NK-92 treated with Interleukin-12 subunit alpha and Interleukin-12 subunit beta, amount 100 ng/mL, for 24 hours (cell line): ENCODE measurements at regions not wholly inside any gene's neighbourhood (a gene's known extent, or its start where the extent isn't known, plus 50 kb on each side); places are given as distances from the start of the nearest gene placed in this dataset.

Experiments used
- DNase-seq: peaks from one replicate; lab custom pipeline; 2025; lab: John Stamatoyannopoulos, UW

- DNase-seq = no peak
These were observed 115.5 kb downstream of the TWIST2 start for GRCh38 chr2:238963161-238963970.

- DNase-seq = no peak
These were observed 116.1 kb downstream of the TWIST2 start for GRCh38 chr2:238963971-238964328.

DNA sequence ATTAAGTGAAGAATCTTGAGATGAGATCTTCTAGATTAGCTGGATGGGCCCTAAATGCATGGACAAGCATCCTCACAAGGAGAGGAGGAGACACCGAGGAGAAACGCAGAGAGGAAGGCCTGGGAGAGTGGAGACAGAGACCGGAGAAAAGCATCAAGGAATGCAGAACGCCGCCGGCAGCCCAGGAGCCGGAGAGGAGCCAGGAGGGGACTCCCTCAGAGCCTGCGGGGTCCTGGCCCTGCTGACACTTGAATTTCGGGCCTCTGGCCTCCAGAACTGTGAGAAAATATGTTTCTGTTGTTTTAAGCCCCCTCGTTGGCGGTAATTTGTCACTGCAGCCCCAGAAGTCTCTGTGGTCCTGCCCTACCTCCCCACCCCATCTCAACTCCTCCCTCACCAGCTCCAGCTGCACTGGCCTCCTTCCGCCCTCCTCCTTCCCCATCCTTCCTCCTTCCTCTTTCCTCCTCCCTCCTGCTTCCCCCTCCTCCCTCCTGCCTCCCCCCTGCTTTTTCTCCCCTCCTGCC lies 116.7 kb downstream of the TWIST2 start:
- no peak for DNase-seq

GRCh38 chr2:238965371-238966071 lies 117.6 kb downstream of the TWIST2 start:
- DNase-seq = no peak

DNA sequence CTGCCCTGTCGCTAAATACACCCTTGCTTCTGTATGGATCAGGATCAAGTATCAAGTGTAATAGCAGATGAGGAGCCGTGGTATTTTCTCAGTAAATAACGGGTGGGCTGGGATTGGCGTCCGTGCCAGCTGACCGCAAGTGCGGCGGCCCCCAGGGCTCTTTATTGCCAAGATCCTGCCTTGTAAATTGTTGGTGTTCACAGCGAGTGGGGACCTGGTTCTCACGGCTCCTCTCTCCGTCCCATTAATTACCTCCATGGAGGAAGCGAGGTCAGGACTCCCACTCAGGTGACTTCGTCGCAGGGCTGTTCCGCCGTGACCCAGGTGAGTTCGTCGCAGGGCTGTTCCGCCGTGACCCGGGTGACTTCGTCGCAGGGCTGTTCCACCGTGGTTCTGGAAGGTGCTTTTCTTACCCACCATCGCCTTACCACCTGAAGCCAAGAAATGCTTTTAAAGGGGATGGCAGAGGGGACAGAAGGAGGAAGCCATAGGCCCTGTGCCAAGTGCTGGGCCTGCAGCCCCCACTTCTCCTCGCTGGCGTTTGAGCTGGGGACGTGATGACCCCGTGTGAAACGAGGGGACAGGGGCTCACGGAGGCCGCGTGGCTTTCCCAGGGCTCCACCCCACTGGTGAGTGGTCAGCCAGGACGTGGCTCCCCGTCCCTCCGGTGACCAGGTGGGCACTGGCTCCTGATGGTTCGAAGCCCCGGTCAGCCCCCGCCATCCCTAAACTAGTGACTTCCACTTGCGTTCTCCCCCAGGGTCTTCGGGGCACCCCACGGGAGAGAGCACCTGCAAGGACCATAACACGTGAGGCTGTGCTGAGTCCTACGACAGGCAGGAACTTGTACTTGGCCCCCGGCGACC lies 118.4 kb downstream of the TWIST2 start:
- DNase-seq = no peak

- DNase-seq = no peak
These were observed 119.4 kb downstream of the TWIST2 start for GRCh38 chr2:238967031-238967977.

DNA sequence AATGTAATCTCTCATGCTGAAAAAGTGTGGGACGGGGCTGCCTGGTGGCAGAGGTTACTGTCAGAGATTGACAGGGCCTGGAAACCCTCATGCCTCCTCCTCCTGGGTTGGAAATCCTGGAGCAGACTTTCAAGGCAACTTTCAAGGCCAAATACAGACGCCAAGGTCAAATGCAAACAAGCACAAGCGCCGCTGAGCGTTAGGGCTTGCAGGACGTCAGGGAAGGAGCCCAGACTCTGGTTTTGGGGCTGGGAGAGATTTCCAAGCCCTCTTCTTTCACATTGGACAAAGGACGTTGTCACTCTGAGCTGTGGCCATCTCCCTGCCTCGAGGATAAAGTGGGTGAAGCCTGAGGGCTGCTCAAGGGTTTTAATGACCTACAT lies 120.1 kb downstream of the TWIST2 start:
- DNase-seq = no peak

DNA sequence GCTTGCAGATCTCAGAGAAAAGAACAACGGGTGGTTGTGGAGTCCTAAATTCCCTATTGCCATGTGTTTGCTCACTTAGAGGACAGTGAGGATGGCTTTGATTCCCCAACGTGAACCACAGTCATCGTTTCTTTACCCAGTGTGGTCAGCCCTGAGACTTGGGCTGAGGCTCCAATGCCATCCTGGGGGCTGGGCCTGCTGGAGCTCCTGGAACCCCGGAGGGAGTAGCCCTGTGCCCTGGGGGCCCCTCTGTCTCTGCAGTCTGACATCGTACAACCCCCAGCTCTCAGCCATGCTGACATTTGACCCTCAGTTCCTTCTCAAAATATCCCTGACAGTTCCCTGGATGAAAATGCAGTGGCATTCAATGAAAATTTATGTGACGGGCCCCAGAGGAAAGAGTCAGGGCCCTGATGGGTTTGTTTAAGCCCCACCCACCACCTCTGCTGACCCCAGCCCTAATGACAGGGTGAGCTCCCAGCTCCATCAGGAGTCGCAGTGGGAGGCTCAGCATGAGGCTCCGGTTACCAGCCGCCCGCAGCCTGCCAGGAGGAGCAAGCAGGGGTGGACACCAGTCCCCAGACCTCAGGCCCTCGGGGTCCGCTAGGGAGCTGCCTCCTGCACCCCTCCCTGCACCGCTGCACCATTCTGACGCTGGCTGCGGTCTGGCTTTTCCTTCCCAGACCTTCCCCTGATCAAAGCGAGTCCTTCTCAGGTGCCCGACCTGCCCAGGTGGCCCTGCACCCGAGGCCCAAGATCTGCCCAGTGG lies 120.9 kb downstream of the TWIST2 start:
- DNase-seq = no peak

DNA sequence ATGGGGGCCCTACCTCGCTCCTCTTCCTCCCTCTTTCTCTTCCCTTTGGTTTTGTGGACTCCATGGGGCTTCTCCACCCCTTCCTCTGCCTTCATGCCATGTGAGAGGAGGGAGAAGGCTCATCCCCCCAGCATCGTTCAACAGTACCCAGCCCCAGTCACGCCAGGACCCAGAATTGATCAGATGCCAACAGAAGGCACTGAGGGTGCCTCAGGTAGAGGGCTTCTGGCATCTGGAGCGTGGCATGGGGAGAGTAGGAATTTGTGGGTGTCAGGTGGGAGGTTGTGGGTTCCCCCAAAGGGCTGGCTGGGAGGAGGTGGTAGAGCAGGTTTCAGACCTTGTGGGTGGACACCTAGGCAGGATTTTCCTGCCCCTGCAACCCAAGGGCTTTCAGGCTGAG lies 122.0 kb downstream of the TWIST2 start:
- no peak for DNase-seq

DNA sequence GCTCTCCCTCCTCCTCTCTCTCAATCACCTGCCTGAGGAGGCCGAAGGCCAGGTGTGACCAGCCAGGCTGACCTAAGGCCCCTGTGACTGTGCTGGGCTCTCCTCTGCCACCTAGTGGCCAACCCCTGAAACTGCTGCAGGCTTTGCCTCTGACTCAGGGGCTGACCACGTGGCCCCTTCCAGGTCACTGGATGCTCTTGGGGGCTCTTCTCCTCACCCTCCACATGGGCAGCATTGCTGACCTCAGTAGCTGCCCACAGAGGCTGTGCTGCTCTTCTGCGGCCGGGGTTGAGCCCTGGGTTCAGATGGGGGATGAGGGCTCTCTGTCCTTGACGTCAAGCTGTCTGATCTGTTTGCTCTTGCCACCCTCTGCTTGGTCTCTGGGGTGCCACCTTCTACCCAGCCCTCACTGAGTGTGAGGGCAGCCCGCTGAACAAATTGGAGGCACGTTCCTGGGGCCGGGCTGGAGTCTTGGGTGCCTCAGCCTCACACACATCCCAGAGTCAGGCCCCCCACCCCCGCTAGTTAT lies 122.7 kb downstream of the TWIST2 start:
- DNase-seq = peak; percentile 18

DNA sequence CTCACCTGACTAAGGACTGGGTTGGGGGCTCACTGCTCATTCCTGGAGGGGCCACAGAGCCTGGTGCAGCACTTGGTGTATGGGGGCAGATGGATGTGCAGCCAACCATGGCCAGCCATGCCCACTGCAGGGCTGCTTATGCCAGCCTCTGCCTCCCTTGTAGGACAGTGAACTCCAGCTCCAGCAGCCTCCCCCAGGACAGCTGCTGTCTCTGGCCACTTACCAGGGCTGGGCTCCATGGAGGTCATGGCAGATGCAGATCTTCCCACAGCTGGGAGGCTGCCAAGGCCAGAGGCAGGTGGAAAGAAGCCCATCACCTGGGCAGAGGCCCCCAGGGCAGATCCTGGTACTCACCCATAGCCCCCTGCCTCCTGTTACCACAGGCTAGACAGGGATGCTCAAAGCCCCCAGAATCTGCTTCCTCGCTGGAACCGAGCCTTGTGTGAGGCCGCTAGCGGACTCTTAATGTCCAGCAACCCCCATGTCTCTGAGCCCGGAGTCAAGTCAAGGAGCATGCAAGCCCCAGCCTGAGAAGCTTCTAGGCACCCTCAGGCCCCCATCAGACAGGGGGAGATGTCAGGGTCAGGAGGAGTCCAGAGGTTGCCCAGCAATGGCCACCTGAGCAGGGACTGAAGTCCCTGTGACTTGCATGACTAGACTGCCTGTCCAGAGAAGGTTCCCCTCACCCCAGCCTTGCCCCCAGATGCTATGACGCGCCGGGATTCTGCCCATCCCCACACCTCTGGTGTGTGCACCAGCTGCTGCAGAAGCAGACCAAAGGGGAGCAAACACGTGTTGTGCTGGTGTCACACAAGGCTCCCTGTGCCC lies 123.6 kb downstream of the TWIST2 start:
- DNase-seq = no peak

DNA sequence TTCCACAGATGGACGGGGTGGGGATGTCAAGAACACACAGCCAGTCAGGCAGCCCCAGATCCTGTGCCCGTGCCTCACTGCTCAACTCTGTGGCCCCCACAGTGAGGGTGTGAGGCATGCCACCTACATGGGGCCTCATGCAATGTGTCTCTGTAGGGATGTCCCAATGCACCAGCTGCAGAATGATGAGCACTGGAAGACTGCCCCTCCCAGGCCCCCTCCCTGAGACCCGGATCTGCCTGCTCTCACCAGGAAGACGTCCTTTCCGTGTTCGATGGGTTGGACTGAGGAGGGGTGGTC lies 124.2 kb downstream of the TWIST2 start:
- DNase-seq = no peak

DNA sequence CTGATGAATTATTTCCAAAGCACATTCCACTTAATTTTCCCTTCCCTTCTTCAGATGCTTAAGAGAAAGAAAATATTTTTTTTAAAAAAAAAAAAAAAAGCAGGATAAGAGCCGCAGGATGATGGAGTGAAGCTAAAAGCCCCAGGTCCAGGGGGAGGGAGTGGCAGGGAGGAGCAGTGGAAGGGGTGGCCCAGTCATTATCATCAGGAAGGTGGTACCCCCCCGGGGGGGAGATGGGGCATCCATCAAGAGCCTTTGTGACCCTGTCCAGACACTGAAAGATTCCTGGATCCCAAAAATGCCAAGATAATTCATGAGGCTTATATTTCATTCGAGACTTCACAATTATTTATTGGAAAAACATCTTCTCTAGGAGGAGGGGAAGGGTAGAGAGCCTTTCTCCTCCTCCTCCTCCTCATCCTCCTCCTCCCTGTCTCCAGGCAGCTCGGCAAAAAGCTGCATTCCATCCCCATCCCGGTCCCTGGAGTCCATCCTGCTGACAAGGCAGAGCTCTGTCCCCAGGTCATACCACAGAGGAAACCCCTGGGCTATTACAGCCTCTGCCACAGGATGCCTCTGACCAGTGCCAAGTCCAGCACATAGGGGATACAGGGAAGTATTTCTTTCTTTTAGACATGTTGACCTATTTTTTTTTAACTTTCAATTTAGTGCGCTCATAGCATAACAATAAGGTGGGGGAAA lies 125.3 kb downstream of the TWIST2 start:
- no peak for DNase-seq

GRCh38 chr2:238974081-238974480 lies 126.2 kb downstream of the TWIST2 start:
- no peak for DNase-seq

DNA sequence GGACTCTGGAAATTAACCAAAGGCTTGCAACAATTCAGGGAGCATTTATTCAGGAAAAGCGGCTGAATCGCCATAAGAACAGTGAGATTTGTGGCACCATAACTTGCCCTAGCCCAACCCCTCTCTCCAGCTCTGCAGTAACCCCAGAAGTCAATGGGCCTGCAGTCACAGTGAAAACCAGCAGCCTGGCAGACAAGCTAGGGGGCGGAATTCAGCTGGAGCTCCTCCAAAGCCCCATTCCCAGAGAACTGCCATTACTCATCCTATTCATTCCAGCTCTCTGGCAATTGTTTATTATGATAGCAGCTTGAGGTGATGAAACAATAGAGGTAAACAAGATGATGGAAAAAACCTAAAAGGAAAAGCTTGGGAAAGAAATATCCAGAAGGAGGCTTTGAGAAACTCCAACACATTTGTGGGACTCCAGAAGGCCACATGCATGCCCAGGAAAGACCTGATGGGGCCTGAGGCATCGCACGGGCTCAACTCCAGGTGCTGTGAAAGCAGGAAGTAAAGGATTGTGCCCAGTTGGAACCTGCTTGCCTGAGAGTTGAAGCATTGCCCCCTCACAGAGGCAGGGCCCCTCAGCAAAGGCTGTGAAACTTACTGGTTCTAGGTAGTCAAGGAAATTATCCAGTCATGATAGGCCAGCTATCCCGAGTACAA lies 126.7 kb downstream of the TWIST2 start:
- DNase-seq = no peak

- no peak for DNase-seq
These were observed 127.5 kb downstream of the TWIST2 start for GRCh38 chr2:238975408-238975807.

DNA sequence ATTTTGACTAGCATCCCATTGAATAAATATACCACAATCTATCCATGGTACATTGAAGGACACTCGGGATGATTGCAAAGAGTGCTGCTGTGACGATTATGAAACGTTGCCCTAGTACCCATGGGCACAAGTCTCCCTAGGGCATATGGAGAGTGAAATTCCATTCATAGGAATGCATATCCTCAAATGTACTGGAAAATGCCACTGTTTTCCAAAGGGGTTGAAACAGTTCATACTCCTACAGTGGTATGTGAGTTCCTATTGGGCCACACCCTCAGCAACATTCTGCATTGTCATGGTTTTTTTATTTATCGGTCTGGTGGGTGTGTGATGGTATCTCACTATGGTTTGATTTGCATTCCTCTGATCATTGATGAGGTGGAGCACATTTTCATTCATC lies 130.6 kb downstream of the TWIST2 start:
- no peak for DNase-seq

- no peak for DNase-seq
These were observed 131.8 kb downstream of the TWIST2 start for GRCh38 chr2:238979636-238980035.
